GM12864 (cell line): ENCODE measurements at regions not wholly inside any gene's neighbourhood (a gene's known extent, or its start where the extent isn't known, plus 50 kb on each side); places are given as distances from the start of the nearest gene placed in this dataset.

Source experiments
- DNase-seq: peaks from one replicate; pipeline ENCODE4 v3.0.0-alpha.2; 2011; ENCODE audit warnings: low read depth
- H3K4me3 ChIP-seq: 2 replicates; pipeline ENCODE4 v1.5.1; 2011; ENCODE audit warnings: mild to moderate bottlenecking, low read depth, low read length, control low read depth
- TF ChIP-seq, protein P1 (sequence below): IDR thresholded peaks from 2 replicates; pipeline ENCODE4 v1.5.1; 2011; ENCODE audit warnings: low read depth, mild to moderate bottlenecking, moderate library complexity, low read length, control low read depth, inconsistent platforms; ENCODE audit errors: missing control alignments

DNA sequence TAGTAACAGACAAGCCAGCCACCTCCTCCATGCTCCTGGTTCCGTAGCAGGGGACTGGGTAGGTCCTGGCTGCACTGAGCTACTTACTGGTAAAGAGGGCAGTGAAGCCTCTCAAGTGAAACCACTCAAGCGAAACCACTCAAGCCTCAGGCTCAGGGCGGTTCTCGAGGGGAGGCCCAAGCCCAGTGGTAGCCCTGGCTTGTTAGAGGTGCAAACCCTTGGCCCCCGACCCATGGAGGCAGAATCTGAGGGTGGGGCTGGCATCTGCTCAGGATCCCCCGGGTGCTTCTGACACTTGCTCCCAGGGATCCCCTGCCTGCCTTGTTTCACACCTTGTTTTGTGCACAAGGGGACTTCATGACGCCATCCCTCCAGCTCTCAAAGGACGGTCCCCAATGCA is 76.5 kb upstream of the OLFM1 start:
- TF ChIP-seq, protein P1, sequence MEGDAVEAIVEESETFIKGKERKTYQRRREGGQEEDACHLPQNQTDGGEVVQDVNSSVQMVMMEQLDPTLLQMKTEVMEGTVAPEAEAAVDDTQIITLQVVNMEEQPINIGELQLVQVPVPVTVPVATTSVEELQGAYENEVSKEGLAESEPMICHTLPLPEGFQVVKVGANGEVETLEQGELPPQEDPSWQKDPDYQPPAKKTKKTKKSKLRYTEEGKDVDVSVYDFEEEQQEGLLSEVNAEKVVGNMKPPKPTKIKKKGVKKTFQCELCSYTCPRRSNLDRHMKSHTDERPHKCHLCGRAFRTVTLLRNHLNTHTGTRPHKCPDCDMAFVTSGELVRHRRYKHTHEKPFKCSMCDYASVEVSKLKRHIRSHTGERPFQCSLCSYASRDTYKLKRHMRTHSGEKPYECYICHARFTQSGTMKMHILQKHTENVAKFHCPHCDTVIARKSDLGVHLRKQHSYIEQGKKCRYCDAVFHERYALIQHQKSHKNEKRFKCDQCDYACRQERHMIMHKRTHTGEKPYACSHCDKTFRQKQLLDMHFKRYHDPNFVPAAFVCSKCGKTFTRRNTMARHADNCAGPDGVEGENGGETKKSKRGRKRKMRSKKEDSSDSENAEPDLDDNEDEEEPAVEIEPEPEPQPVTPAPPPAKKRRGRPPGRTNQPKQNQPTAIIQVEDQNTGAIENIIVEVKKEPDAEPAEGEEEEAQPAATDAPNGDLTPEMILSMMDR = no peak
- no peak for DNase-seq
- no peak overlapping the region for H3K4me3 ChIP-seq

DNA sequence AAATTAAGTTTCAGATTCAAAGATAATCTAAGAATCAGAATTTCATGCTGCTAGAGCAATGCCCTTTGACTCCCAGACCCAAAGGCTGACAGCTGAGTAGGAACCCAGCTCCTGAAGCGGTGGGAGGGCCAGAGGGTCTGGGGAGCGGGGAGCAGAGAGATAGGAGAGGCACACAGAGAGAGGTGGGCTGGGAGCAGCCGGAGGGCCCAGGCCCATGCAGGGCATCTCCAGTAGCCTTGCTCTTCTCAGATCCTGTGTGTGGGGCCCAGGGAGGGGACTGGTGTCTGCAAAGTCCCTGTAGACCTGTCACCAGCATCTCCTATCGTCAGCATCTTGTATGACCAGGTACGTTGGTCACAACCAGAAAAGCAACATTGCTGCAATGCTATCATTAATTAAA is 75.3 kb upstream of the OLFM1 start:
- DNase-seq = no peak
- H3K4me3 ChIP-seq = no peak overlapping the region

DNA sequence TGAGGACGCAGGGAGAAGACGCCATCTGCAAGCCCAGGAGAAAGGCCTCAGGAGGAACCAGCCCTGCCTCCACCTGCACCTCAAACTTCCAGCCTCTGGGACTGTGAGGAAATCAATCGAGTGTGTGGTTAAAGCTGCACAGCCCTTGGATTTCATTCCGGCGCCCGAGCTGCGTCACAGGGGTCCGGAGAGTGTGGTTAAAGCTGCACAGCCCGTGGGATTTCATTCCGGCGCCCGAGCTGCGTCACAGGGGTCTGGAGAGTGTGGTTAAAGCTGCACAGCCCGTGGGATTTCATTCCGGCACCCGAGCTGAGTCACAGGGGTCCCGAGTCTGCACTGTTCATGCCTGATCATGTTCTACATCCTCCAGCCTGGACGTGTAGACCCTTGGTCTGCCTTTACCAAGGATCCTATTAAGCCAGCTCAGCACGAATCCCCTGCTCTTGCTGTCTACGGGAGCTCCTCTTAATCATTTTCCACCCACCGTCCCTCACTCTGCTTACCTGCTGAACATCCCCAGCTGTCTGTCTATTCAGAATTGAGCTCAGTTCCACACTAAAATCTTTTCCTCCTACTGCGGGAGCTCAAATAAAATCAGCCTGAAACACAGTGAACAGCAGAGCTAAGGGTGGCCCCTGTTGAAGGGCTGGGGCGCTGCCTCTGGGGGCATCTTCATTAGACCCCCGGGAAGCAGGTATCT is 73.0 kb upstream of the OLFM1 start:
- no peak overlapping the region for H3K4me3 ChIP-seq
- DNase-seq = no peak
- TF ChIP-seq, protein P1 = no peak

More for the DNA sequence above, 75.3 kb upstream of the OLFM1 start:
- TF ChIP-seq, protein P1 = no peak

DNA sequence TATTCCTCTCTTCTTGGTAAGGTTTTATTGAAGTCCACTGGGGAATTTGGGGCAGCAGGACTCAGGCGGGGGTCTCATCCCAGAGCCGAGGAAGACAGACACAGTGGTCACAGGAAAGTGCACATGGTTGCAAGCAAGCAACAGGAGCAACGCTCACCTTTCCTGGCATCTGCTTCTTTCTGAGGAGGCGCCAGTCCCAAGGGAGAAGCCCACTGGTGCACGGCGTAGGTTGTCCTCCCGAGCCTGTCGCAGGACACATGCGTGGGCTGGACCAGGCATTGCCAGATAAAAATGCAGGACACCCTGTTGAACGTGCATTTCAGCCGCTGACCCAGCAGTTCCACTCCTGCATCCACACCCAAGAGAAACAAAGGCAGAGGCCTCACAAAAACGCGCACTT is 72.4 kb upstream of the OLFM1 start:
- no peak for DNase-seq
- TF ChIP-seq, protein P1 = no peak
- H3K4me3 ChIP-seq = no peak overlapping the region

DNA sequence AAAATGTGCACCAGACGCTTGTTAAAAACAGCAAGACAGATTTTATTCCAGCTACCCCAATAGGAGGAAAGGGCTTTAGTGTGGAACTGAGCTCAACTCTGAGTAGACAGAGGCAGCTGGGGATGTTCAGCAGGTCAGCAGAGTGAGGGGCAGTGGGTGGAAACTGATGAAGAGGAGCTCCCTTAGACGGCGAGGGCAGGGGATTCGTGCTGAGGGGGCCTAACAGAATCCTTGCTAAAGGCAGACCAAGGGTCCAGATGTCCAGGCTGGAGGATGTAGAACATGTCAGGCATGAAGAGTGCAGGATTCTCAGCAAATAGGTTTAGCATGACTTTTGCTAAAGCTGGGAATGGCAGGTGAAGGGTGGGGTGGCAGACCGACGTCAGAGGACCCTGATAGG is 71.9 kb upstream of the OLFM1 start:
- no peak overlapping the region for H3K4me3 ChIP-seq
- TF ChIP-seq, protein P1 = no peak
- DNase-seq = no peak

DNA sequence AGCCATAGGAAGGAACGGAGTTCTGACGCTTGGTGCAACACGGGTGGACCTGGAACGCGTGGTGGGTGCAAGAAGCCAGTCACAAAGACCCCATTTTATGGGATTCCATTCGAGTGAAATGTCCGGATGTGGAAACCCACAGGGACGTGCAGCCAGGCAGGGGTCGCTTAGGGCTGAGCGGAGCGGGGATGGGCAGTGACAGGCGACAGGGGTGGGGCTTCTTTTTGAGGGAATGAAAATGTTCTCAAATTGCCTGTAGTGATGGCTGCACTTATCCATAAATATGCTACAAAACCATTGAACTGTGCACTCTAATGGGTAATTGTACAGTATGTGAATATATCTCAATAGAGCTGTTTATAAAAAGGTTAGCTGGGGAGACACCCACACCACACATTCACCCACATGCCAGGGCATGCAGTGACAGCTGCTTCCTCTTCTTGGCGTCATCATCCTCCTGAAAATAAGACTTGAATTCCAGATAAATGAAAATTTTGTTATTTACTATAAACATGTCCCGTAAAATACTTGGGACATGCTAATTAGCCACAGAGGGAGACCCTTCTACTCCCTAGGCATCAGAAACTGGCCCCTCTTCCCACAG is 71.3 kb upstream of the OLFM1 start:
- TF ChIP-seq, protein P1 = no peak
- no peak overlapping the region for H3K4me3 ChIP-seq
- DNase-seq = no peak

DNA sequence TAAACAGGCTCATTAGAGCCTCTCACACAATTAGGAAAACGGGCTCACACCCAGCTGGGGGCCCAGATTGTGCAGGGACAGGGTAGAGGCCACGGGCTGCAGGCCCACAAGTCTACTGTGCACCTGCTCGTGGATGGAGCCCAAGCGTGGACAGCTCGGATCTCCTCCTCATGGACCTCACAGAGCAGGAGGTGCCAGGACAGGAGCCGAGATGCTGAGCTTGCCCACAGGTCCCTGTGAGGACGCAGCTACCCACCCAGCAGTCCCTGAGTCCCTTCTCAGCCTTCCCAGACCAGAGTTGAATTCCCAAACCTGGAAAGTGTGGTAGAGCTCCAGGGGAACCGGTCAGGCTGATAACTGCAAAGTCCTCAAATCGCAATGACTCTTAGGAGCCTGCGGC is 70.6 kb upstream of the OLFM1 start:
- TF ChIP-seq, protein P1 = no peak
- no peak overlapping the region for H3K4me3 ChIP-seq
- DNase-seq = no peak
